Muscle layer of duodenum (tissue), 2 donors: ENCODE measurements at regions not wholly inside any gene's neighbourhood (a gene's known extent, or its start where the extent isn't known, plus 50 kb on each side); places are given as distances from the start of the nearest gene placed in this dataset.

Experiments
- H3K27ac ChIP-seq: one replicate; pipeline ENCODE4 v1.7.0; 2013; ENCODE audit warnings: mild to moderate bottlenecking, low read length
- H3K27me3 ChIP-seq: one replicate; pipeline ENCODE4 v1.7.0; 2013; ENCODE audit warnings: low read depth, mild to moderate bottlenecking, control low read depth, low read length
- H3K36me3 ChIP-seq, 2 donors: one replicate each; pipeline ENCODE4 v1.7.0; 2013; ENCODE audit warnings: low read length in 2 of 2, control low read depth in 1 of 2, mild to moderate bottlenecking in 1 of 2; ENCODE audit not compliant: insufficient read depth in 2 of 2, control insufficient read depth in 1 of 2
- H3K4me1 ChIP-seq, 2 donors: one replicate each; pipeline ENCODE4 v1.7.0; 2013; ENCODE audit warnings: low read length in 2 of 2, mild to moderate bottlenecking in 2 of 2, control low read depth in 1 of 2, moderate library complexity in 1 of 2; ENCODE audit not compliant: insufficient read depth in 2 of 2, control insufficient read depth in 1 of 2
- H3K4me3 ChIP-seq, 2 donors: one replicate each; pipeline ENCODE4 v1.7.0; 2013; ENCODE audit warnings: low read length in 2 of 2, low read depth in 1 of 2, mild to moderate bottlenecking in 1 of 2
- H3K9me3 ChIP-seq, 2 donors: one replicate each; pipeline ENCODE4 v1.7.0; 2013; ENCODE audit warnings: low read length in 2 of 2, control low read depth in 1 of 2, mild to moderate bottlenecking in 1 of 2; ENCODE audit not compliant: control insufficient read depth in 1 of 2
- donor health status: healthy.

DNA sequence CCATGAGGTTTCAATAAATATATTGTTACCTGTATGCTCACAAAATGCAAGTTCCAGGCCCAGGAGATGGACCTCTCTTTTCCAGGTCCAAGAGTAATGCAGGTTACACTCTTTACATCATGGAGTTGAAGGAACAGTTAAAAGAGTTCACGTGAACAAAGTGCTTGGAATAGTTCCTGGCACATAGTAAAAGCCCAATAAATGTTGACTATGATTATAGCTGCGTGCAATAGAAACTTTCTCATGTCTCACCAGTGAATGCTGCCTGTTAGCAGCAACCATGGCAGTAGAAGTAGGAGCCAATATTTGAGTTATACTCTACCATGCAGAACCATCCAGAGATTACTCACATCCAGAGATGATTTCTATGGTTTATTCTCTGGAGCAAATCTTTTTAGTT is 707.5 kb downstream of the DHX35 start:
- Histone ChIP-seq H3K27me3 (no peaks in the 10 kb centered on the region), H3K4me1 (no peaks in the 10 kb centered on the region), H3K4me3 (no peak overlapping the region), H3K9me3 (no peaks in the 10 kb centered on the region), H3K27ac (no peak overlapping the region), H3K36me3 (no peaks in the 10 kb centered on the region)

DNA sequence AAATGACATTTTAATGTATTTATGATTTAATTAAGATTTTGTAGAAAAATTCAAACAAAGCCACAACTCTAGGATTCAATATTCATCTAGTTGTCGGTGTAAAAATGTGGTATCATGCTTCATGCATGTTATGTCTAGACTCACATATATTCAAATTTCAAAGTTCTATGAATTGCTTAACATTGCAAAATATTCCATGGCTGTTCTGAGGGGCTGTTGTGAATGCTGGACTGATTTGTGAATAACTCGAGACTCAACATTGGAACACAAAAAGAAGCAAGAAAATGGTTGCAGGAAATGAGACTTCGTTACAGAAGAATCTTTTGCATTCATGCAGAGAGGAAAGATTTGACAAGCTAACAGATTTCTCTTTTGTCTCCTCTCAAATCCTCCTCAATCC is 705.9 kb downstream of the DHX35 start:
- Histone ChIP-seq H3K36me3 (no peaks in the 10 kb centered on the region), H3K9me3 (no peaks in the 10 kb centered on the region), H3K27me3 (no peaks in the 10 kb centered on the region), H3K4me1 (no peaks in the 10 kb centered on the region), H3K4me3 (no peak overlapping the region), H3K27ac (no peak overlapping the region)

DNA sequence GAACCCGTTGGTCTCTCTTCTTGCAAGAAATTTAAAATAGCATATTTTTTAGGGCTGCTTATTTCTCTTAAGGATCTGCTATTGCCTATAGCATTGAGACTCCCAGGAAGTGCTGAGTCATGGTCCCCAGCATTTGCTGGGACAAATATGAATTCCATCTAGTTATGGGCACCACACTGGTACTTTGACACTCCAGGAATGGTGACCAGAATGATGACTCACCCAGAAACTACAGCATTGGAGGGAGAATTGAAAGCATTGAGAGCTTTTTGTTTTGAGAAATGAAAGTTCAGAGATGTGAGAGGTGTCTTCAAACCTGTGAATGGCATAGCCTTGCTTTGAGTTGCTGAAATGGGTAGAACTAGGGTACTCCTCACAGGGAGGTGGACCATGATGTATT is 699.7 kb downstream of the DHX35 start:
- H3K36me3 ChIP-seq, result no peaks in the 10 kb centered on the region
- no peaks in the 10 kb centered on the region for H3K9me3 ChIP-seq
- H3K4me1 ChIP-seq, result no peaks in the 10 kb centered on the region
- H3K27me3 ChIP-seq, result no peaks in the 10 kb centered on the region
- no peak overlapping the region for H3K27ac ChIP-seq
- H3K4me3 ChIP-seq, result no peak overlapping the region

DNA sequence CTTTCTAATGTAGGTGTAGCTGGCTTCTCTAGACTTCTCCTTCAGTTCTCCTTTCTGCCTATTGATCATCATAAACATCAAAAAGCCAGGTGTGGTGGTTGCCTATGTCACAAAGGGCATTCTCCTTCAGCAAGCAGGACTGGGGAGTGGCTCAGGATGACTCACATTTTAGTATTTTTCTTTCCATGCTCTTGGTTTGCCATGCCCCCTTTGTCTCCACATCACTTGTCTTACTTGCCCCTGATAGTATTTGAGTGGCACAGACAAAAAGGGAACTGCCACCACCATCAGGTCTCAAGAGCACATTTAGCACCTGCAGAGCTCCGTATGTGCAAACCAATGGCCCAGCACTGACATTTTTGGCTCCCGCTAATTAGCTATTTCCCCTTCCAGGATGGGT is 698.8 kb downstream of the DHX35 start:
- Histone ChIP-seq H3K27ac (no peak overlapping the region), H3K36me3 (no peaks in the 10 kb centered on the region), H3K4me1 (no peaks in the 10 kb centered on the region), H3K4me3 (no peak overlapping the region), H3K9me3 (no peaks in the 10 kb centered on the region), H3K27me3 (no peaks in the 10 kb centered on the region)

DNA sequence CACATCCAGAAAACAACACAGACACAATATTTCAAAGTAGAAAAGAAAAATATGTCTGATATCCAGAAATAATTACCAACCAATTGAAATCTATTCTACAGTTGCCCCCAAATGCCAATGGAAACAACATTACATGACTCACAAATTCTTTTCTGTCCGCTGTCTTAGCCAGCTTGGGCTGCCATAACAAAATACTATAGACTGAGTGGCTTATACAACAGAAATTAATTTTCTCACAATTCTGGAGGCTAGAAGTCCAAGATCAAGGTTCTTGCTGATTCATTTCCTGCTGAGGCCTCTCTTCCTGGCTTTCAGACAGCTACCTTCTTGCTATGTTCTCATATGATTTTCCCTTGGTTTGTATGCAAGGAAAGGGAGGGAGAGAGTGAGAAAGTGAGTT is 698.1 kb downstream of the DHX35 start:
- no peak overlapping the region for H3K27ac ChIP-seq
- H3K9me3 ChIP-seq, result no peaks in the 10 kb centered on the region
- H3K36me3 ChIP-seq, result no peaks in the 10 kb centered on the region

DNA sequence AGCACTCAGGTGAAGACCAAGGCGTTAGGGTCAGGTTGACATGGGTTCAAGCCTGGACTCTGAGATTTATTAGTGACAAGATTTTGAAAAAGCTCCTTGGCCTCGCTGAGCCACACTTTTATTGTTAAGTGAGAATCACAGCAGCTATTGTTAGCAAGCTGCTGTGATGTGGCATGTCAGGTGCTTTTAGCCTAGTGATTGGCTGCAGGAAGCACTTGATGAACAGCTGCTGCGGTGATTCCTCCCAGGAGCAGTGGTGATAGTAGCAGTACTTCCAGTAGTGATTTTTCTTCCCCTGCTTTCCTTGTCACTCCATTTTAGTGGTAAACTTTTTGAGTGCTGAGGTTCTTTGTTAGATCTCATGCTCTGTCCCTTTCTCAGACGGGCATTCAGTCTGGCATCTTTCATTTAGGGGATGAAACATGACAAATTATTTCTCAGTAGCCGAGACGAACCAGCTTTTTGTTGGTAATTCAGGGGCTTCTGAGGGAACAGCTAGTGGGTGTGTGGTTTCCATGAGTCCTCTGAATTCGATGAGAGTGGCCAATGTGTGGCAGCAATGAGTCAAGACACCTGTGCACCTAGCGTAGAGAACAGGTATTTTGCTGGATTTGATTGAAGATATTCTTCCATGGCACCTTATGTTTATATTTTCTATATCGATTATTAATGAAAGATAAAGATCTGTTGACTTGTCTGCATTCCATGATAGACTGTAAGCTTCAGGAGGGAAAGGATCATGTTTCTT is 696.7 kb downstream of the DHX35 start:
- no peaks in the 10 kb centered on the region for H3K27me3 ChIP-seq
- H3K4me3 ChIP-seq, result no peak overlapping the region
- H3K36me3 ChIP-seq, result no peaks in the 10 kb centered on the region
- no peaks in the 10 kb centered on the region for H3K4me1 ChIP-seq
- H3K27ac ChIP-seq, result no peak overlapping the region
- H3K9me3 ChIP-seq, result no peaks in the 10 kb centered on the region

More for the DNA sequence above, 698.1 kb downstream of the DHX35 start:
- Histone ChIP-seq H3K27me3 (no peaks in the 10 kb centered on the region), H3K4me3 (no peak overlapping the region), H3K4me1 (no peaks in the 10 kb centered on the region)

DNA sequence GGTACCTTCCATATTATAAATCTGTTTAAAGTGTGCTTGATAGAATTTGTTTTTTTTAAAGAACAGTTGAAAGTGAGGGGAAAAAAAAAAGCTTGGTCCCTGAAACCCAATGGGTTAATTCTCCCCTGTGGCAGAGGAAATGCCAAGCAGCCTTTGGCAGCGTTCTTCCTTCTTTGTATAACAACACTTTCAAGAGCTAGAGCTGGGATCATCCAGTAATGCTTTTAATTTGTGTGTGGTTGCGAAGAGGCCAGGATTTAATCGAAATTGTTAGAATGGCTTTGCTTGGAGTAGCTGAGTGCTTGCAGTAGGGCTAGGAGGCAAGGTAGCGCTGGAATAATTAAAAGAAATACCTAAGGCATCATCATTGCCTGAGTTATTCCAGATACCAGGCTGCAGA is 692.0 kb downstream of the DHX35 start:
- H3K4me3 ChIP-seq, result no peak overlapping the region
- H3K4me1 ChIP-seq, result no peaks in the 10 kb centered on the region
- H3K27me3 ChIP-seq, result no peaks in the 10 kb centered on the region
- no peaks in the 10 kb centered on the region for H3K9me3 ChIP-seq
- H3K36me3 ChIP-seq, result no peaks in the 10 kb centered on the region
- no peak overlapping the region for H3K27ac ChIP-seq

DNA sequence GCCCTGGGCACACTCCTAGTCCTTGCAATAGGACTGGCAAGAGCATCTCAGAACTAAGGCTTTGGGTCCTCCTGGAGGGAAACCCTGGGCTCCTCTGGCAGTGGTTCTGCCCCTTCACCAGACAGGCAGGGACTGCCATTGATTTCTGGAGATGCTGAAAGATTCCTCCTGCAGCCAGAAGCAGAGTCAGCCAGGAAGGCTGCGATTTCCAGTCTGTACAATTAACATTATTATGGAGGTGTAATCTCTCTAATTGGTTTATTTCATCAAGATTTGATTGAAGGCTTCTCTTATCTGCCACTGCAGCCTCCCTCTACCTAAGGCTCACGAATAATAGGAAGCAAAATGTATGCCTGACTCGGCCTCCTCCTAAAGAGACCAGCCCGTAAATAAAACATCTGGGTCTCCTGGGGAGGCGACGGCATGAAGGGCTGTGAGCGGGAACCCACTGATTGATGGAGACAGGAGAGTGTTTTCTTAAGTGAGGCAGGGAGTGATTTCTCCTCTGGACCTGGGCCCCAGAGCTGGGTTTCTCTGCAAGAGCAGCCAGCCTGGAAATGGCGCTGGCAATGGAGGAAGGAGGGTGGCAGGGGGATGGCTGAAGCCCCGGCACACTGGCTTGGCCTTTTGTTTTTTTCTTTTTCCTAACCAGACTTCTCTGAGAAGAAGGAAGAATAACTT is 689.6 kb downstream of the DHX35 start:
- no peaks in the 10 kb centered on the region for H3K4me1 ChIP-seq
- no peaks in the 10 kb centered on the region for H3K9me3 ChIP-seq
- no peaks in the 10 kb centered on the region for H3K36me3 ChIP-seq
- no peaks in the 10 kb centered on the region for H3K27me3 ChIP-seq
- H3K27ac ChIP-seq, result no peak overlapping the region
- no peak overlapping the region for H3K4me3 ChIP-seq

DNA sequence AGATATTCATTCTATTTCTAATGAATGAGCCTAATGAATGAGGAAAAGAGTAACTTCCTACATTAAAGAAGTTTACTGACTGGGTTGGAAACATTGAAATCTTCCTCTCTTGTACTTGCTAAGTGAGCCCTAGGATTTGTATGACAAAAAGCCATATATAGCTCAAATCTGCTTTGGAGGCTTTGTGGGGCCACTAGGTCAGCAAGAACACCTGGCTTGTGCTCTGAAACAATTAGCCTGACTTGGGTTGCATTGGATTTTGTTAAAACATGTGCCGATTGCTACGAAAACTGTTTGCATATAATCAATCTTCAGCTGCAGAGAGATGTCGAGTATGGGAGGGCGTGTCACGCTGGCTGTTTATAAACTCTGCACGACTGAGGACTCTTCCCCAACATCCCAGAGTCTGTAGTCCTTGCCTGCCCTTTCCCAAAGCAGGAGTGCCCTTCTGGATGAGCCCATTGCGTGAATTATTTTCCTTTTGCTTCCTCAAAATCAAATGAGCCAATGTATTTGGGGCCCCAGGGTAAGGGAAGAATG is 684.8 kb downstream of the DHX35 start:
- Histone ChIP-seq H3K27ac (no peak overlapping the region), H3K4me1 (peaks cover 0 to 4% of the 10 kb centered on the region in 2 donors), H3K27me3 (no peaks in the 10 kb centered on the region), H3K36me3 (no peaks in the 10 kb centered on the region), H3K9me3 (no peaks in the 10 kb centered on the region), H3K4me3 (no peak overlapping the region)

DNA sequence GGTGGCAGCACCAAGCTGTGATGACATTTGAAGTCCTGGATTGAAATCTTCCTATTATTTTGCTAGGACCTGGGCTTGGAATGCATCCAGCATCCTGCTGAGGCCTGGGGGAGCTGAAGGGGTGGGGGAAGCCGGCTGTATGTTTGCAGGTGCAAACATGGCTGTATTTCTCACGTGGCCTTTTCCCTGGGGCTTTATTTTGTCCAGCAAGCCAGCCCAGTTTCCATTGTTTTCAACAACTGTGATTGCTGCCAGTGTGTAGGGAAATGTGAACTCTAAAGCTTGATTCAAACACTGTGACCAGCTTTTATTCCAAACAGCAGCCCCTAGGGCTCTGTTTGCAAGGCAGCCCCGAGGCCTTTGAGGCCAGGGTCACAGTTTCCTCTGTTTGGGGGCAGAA is 683.0 kb downstream of the DHX35 start:
- Histone ChIP-seq H3K27ac (no peak overlapping the region), H3K9me3 (no peaks in the 10 kb centered on the region), H3K27me3 (no peaks in the 10 kb centered on the region), H3K4me1 (peaks cover 0 to 4% of the 10 kb centered on the region in 2 donors), H3K36me3 (no peaks in the 10 kb centered on the region), H3K4me3 (no peak overlapping the region)

DNA sequence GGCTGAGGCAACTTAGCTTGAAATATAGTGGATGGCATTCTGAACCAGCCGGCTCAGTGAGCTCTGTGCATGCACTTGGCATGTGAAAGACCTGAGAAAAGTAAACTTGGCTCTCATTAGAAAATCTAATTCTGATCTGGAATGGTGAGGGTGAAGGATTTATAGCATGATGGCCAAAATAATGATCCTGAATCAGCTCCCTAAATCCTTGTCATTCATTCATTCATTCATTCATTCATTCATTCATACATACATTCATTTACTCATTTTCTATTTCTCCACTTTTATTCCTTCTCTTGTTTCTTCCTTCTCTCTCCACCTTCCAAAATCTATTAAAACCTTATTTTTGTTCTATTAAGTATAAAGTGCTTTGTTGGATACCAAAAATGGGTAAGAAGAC is 681.1 kb downstream of the DHX35 start:
- Histone ChIP-seq H3K27ac (no peak overlapping the region), H3K9me3 (no peaks in the 10 kb centered on the region), H3K36me3 (no peaks in the 10 kb centered on the region), H3K4me3 (no peak overlapping the region), H3K27me3 (no peaks in the 10 kb centered on the region), H3K4me1 (peaks cover 0 to 4% of the 10 kb centered on the region in 2 donors)
